ENCODE measurements at regions not wholly inside any gene's neighbourhood (a gene's known extent, or its start where the extent isn't known, plus 50 kb on each side); places are given as distances from the start of the nearest gene placed in this dataset.
A peak's percentile ranks its signal among the peaks of the same experiment; 100 is the strongest.
"Not testable (repeated sequence)": the region's sequence is repeated elsewhere in the genome, so short reads cannot be mapped to it uniquely, and the experiment has no call there.

GRCh38 chr11:134663506-134664313 is 251.7 kb upstream of the B3GAT1 start:
- Mint-ChIP-seq H3K4me3 (no peak overlapping the region), H3K36me3 (ENCODE audit: low read depth) (no peaks in the 10 kb centered on the region), H3K27me3 (peaks cover 12% of the 10 kb centered on the region), H3K9me3 (peaks cover 9% of the 10 kb centered on the region), H3K27ac (no peak overlapping the region), H3K4me1 (no peaks in the 10 kb centered on the region)
- no peak for ATAC-seq (replicated peaks)

DNA sequence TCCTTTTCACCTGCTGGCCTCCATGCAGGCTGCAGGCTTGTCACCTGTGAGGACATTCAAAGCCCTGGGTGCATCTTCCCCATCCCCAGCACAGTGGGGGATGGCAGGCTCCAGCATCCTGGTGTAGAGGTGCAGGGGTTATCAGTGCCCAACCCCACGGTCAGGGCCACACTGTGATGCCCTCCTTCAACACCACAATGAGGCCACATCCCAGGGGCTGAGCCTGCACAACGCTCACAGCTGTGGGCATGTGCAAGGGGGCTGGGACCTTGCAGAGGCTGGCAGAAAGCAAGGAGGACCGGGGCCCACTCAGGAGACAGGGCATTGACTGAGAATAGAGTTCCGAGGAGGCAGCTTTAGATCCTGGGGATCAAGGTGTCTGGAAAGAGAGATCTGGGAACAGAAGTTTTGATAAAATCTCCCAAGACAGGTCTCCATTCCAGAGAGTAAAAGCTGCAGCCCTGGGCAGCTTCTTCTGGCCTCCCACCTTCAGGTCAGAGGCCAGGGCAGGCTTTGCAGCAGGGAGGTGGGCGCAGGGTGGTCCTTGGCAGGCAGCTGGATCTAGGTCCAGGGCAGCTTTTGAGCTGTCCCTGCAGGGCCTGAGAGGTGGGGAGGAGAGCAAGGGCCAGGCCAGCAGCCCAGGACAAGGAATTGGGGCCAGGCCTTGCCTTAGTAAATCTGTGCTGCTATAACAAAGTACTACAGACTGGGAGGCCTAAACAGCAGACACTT is 250.8 kb upstream of the B3GAT1 start:
- Mint-ChIP-seq H3K4me3 (no peak overlapping the region), H3K27ac (no peak overlapping the region), H3K4me1 (no peaks in the 10 kb centered on the region), H3K36me3 (ENCODE audit: low read depth) (no peaks in the 10 kb centered on the region), H3K27me3 (peaks cover 9% of the 10 kb centered on the region), H3K9me3 (peaks cover 9% of the 10 kb centered on the region)
- ATAC-seq (replicated peaks), result no peak

GRCh38 chr11:134661660-134662059 is 249.6 kb upstream of the B3GAT1 start:
- no peaks in the 10 kb centered on the region for H3K36me3 Mint-ChIP-seq (ENCODE audit: low read depth)
- ATAC-seq (replicated peaks), result no peak
- no peak overlapping the region for H3K27ac Mint-ChIP-seq
- H3K9me3 Mint-ChIP-seq, result peaks cover 9% of the 10 kb centered on the region
- no peaks in the 10 kb centered on the region for H3K4me1 Mint-ChIP-seq
- H3K4me3 Mint-ChIP-seq, result no peak overlapping the region
- peaks cover 9% of the 10 kb centered on the region for H3K27me3 Mint-ChIP-seq

DNA sequence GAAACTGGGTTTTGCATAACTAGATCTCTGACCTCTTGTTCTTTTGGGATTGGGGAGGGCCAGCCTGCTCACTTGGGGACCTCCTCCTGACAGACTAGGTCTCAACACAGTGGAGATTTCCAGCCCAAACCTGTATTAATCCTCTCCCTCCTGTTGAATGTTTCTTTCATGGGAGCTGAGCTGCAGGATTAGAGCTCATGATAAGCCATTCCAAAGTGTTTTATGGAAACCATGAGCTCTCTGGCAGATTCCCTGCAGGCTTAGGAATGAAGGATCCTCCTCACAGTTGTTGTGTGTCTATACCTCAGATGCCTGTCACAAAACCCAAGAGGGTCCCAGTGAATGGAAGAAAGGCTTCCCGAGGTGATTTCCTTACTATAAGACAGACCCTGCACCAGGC is 248.4 kb upstream of the B3GAT1 start:
- no peak for ATAC-seq (replicated peaks)
- H3K27me3 Mint-ChIP-seq, result peaks cover 9% of the 10 kb centered on the region
- no peak overlapping the region for H3K4me3 Mint-ChIP-seq
- H3K4me1 Mint-ChIP-seq, result peaks cover 5% of the 10 kb centered on the region
- no peak overlapping the region for H3K27ac Mint-ChIP-seq
- peaks cover 13% of the 10 kb centered on the region for H3K9me3 Mint-ChIP-seq
- no peaks in the 10 kb centered on the region for H3K36me3 Mint-ChIP-seq (ENCODE audit: low read depth)

GRCh38 chr11:134659882-134660281 is 247.8 kb upstream of the B3GAT1 start:
- Mint-ChIP-seq H3K9me3 (peaks cover 13% of the 10 kb centered on the region), H3K4me1 (peaks cover 5% of the 10 kb centered on the region), H3K4me3 (no peak overlapping the region), H3K36me3 (ENCODE audit: low read depth) (no peaks in the 10 kb centered on the region), H3K27ac (no peak overlapping the region), H3K27me3 (peaks cover 12% of the 10 kb centered on the region)
- no peak for ATAC-seq (replicated peaks)

- Mint-ChIP-seq H3K27ac (no peak overlapping the region), H3K4me1 (peaks cover 5% of the 10 kb centered on the region), H3K4me3 (no peak overlapping the region), H3K27me3 (peaks cover 17% of the 10 kb centered on the region), H3K9me3 (peaks cover 13% of the 10 kb centered on the region), H3K36me3 (ENCODE audit: low read depth) (no peaks in the 10 kb centered on the region)
- no peak for ATAC-seq (replicated peaks)
Observed at GRCh38 chr11:134658481-134659225, 246.6 kb upstream of the B3GAT1 start.

- Mint-ChIP-seq H3K4me1 (peaks cover 5% of the 10 kb centered on the region), H3K36me3 (ENCODE audit: low read depth) (no peaks in the 10 kb centered on the region), H3K9me3 (peaks cover 13% of the 10 kb centered on the region), H3K4me3 (no peak overlapping the region), H3K27me3 (peaks cover 20% of the 10 kb centered on the region), H3K27ac (no peak overlapping the region)
- ATAC-seq (replicated peaks), result no peak
Observed at GRCh38 chr11:134657631-134658030, 245.6 kb upstream of the B3GAT1 start.

- H3K27me3 Mint-ChIP-seq, result peaks cover 21% of the 10 kb centered on the region
- no peak for ATAC-seq (replicated peaks)
Observed at GRCh38 chr11:134656861-134657540, 245.0 kb upstream of the B3GAT1 start.

DNA sequence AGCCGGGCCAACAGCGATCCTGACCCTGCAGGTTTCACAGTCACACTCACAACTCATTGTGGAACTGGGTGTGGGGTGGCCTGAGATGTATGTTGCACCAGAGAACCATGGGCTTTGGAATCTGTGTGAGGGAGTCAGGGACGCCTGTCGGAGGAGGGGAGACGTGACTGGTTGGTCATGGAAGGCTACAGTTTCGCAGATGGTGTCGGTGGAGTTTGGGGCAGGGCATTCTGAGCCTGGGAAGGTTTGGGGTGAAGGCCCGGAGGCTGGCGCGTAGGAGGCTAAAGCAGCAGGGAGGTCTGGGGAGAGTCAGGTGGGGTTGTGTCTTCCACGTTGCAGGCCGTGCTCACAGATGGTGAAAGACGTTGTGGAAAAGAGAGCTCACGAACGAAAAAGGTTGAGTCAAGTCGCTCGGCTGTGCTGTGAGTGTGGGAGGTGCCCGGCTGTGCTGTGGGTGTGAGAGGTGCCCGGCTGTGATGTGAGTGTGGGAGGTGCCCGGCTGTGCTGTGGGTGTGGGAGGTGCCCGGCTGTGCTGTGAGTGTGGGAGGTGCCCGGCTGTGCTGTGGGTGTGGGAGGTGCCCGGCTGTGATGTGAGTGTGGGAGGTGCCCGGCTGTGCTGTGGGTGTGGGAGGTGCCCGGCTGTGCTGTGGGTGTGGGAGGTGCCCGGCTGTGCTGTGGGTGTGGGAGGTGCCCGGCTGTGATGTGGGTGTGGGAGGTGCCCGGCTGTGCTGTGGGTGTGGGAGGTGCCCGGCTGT is 244.2 kb upstream of the B3GAT1 start:
- H3K36me3 Mint-ChIP-seq (ENCODE audit: low read depth); ATAC-seq (replicated peaks); H3K4me3 Mint-ChIP-seq; H3K27ac Mint-ChIP-seq; H3K4me1 Mint-ChIP-seq: not testable (repeated sequence)
- Mint-ChIP-seq H3K9me3 (peaks cover 13% of the 10 kb centered on the region), H3K27me3 (peaks cover 25% of the 10 kb centered on the region)

More at GRCh38 chr11:134656861-134657540, 245.0 kb upstream of the B3GAT1 start:
- H3K4me3 Mint-ChIP-seq, result no peak overlapping the region
- H3K9me3 Mint-ChIP-seq, result peaks cover 13% of the 10 kb centered on the region
- no peak overlapping the region for H3K27ac Mint-ChIP-seq
- no peaks in the 10 kb centered on the region for H3K36me3 Mint-ChIP-seq (ENCODE audit: low read depth)
- H3K4me1 Mint-ChIP-seq, result peaks cover 5% of the 10 kb centered on the region

- Mint-ChIP-seq H3K36me3 (ENCODE audit: low read depth) (no peaks in the 10 kb centered on the region), H3K27ac (no peak overlapping the region), H3K4me3 (no peak overlapping the region), H3K27me3 (peaks cover 21% of the 10 kb centered on the region), H3K4me1 (peaks cover 5% of the 10 kb centered on the region), H3K9me3 (peaks cover 8% of the 10 kb centered on the region)
- no peak for ATAC-seq (replicated peaks)
Observed at GRCh38 chr11:134655189-134655989, 243.3 kb upstream of the B3GAT1 start.

GRCh38 chr11:134654161-134654915 is 242.3 kb upstream of the B3GAT1 start:
- Mint-ChIP-seq H3K9me3 (peaks cover 4% of the 10 kb centered on the region), H3K4me3 (no peak overlapping the region), H3K36me3 (ENCODE audit: low read depth) (no peaks in the 10 kb centered on the region), H3K27me3 (peaks cover 25% of the 10 kb centered on the region), H3K27ac (no peak overlapping the region), H3K4me1 (peaks cover 13% of the 10 kb centered on the region)
- ATAC-seq (replicated peaks), result peak; percentile 26

- peaks cover 4% of the 10 kb centered on the region for H3K9me3 Mint-ChIP-seq
- H3K4me1 Mint-ChIP-seq, result peaks cover 14% of the 10 kb centered on the region
- H3K36me3 Mint-ChIP-seq (ENCODE audit: low read depth), result no peaks in the 10 kb centered on the region
- peaks cover 26% of the 10 kb centered on the region for H3K27me3 Mint-ChIP-seq
- H3K4me3 Mint-ChIP-seq, result no peak overlapping the region
- no peak for ATAC-seq (replicated peaks)
- no peak overlapping the region for H3K27ac Mint-ChIP-seq
Observed at GRCh38 chr11:134652586-134653255, 240.7 kb upstream of the B3GAT1 start.
